Prostate gland (tissue), 2 donors: ENCODE measurements at regions not wholly inside any gene's neighbourhood (a gene's known extent, or its start where the extent isn't known, plus 50 kb on each side); places are given as distances from the start of the nearest gene placed in this dataset.
A peak's percentile ranks its signal among the peaks of the same experiment; 100 is the strongest.

Experiments
- DNase-seq: peaks from one replicate; pipeline ENCODE4 v3.0.0-alpha.2; 2019; ENCODE audit warnings: low spot score
- H3K27ac ChIP-seq, 2 donors: fragments of 200-600 bp; sonication (generic); 2 replicates each; pipeline ENCODE4 v1.5.1; 2017 to 2019
- H3K27me3 ChIP-seq: fragments of 200-600 bp; sonication (generic); replicated peaks from 2 replicates; pipeline ENCODE4 v1.5.1; 2019; ENCODE audit not compliant: insufficient read depth
- H3K36me3 ChIP-seq, 2 donors: fragments of 200-600 bp; sonication (generic); 1 replicate in 1 of 2; 2 replicates in 1 of 2; pipeline versions ENCODE4 v1.5.1 to v1.8.1; 2017 to 2019
- H3K4me1 ChIP-seq: fragments of 200-600 bp; sonication (generic); replicated peaks from 2 replicates; pipeline ENCODE4 v1.5.1; 2019
- H3K4me3 ChIP-seq, 2 donors: fragments of 200-600 bp; sonication (generic); 2 replicates each; pipeline ENCODE4 v1.5.1; 2017 to 2019
- H3K9me3 ChIP-seq: fragments of 200-600 bp; sonication (generic); 2 replicates; pipeline ENCODE4 v1.5.1; 2017
- POLR2A ChIP-seq: fragments of 450-650 bp; IDR thresholded peaks from one replicate; pipeline ENCODE4 v1.6.1; 2016; ENCODE audit warnings: antibody characterized with exemption, mild to moderate bottlenecking
- POLR2AphosphoS5 ChIP-seq: sonication (generic); formaldehyde crosslinking; IDR thresholded peaks from one replicate; pipeline ENCODE4 v1.6.1; 2017; ENCODE audit warnings: antibody characterized with exemption
- WGBS: methylation state at CpG from one replicate; pipeline ENCODE4 v1.1.5; 2018; 5-methylcytosine and 5-hydroxymethylcytosine counted together
- intact Hi-C: fragments of 100-400 bp; cut with DNase I; formaldehyde crosslinking; loops from one replicate; pipeline ENCODE4 v1.14.2; 2022
- TF ChIP-seq, protein P1 (sequence below), 4 experiments: fragments of 200-600 bp in 2 of 4; fragments of 450-650 bp in 2 of 4; sonication (generic) in 2 of 4; IDR thresholded peaks; 1 replicate in 3 of 4; 2 replicates in 1 of 4; pipeline ENCODE4 v1.5.1; 2016 to 2019; ENCODE audit warnings: antibody characterized with exemption in 4 of 4, mild to moderate bottlenecking in 2 of 4, moderate library complexity in 2 of 4

DNA sequence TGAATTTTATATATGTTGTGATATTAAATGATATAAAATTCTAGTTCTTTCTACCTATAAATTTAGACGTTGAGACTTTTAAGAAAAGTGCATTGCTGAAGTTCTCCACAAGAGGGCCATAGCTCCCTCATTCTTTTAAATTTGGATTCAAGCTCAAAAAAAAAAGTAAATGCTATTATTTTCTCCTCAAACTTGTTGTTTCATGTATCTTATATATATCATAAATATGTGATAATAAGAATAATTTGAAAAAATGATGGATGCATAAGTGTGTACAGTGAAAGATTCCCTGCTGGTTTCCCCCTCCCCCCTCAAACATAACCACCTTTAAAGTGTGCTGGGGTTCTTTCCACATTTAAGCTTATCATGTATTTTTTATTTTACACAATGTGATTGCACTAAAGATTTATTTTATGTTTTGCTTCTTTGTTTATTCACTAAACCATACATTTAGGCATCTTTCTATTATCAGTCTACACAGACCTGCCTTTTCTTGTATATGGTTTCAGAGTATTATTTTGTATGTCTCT is 769.4 kb upstream of the GOLIM4 start:
- no peaks in the 10 kb centered on the region for H3K4me1 ChIP-seq
- intact Hi-C loops: loop anchor here (10.0 kb wide), 1 partner anchor 800 kb away; the partner anchor contains the start of gene MECOM
- no peak overlapping the region for H3K4me3 ChIP-seq
- TF ChIP-seq, protein P1, sequence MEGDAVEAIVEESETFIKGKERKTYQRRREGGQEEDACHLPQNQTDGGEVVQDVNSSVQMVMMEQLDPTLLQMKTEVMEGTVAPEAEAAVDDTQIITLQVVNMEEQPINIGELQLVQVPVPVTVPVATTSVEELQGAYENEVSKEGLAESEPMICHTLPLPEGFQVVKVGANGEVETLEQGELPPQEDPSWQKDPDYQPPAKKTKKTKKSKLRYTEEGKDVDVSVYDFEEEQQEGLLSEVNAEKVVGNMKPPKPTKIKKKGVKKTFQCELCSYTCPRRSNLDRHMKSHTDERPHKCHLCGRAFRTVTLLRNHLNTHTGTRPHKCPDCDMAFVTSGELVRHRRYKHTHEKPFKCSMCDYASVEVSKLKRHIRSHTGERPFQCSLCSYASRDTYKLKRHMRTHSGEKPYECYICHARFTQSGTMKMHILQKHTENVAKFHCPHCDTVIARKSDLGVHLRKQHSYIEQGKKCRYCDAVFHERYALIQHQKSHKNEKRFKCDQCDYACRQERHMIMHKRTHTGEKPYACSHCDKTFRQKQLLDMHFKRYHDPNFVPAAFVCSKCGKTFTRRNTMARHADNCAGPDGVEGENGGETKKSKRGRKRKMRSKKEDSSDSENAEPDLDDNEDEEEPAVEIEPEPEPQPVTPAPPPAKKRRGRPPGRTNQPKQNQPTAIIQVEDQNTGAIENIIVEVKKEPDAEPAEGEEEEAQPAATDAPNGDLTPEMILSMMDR (IDR thresholded peaks at IDR 0.05): peak; percentile 25 to 71 (median 62)
- no peak for TF ChIP-seq POLR2AphosphoS5
- H3K9me3 ChIP-seq: no peaks in the 10 kb centered on the region
- no peaks in the 10 kb centered on the region for H3K27me3 ChIP-seq
- WGBS: 0% methylated on average over 1 of the region's 1 CpG
- H3K27ac ChIP-seq: no peak overlapping the region
- H3K36me3 ChIP-seq: no peaks in the 10 kb centered on the region
- no peak for DNase-seq

- WGBS: 70% methylated on average over 14 of the region's 14 CpGs
These were observed 768.6 kb upstream of the GOLIM4 start for GRCh38 chr3:168864107-168865021.

DNA sequence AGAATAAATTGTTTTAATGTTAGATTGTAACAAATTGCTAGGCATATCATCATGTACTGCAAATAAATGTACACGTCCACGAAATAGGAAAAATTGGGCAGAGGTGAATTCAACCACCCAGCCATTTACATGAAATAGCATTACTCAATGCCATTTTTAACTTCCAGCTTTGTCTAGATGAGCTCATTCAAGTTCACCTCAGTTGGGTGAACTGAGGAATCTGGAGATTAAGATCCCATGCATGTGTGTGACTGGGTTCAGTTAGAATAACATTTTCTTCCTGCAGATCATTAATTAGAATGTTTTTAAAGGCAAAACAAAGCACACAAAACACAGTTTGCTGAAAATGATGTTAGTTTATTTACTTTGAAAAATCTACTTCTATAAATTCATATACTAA is 767.8 kb upstream of the GOLIM4 start:
- intact Hi-C loops: loop anchor here (10.0 kb wide), 1 partner anchor 801 kb away; the partner anchor contains the start of gene MECOM
- H3K27ac ChIP-seq: no peak overlapping the region
- WGBS: 64% methylated on average over 2 of the region's 2 CpGs

More at GRCh38 chr3:168864107-168865021, 768.6 kb upstream of the GOLIM4 start:
- TF ChIP-seq POLR2A (no peak), POLR2AphosphoS5 (no peak)
- TF ChIP-seq, protein P1 (IDR thresholded peaks at IDR 0.05): no peak
- H3K36me3 ChIP-seq: no peaks in the 10 kb centered on the region
- no peak for DNase-seq
- no peaks in the 10 kb centered on the region for H3K4me1 ChIP-seq
- H3K27ac ChIP-seq: no peak overlapping the region
- no peaks in the 10 kb centered on the region for H3K27me3 ChIP-seq
- H3K9me3 ChIP-seq: no peaks in the 10 kb centered on the region
- no peak overlapping the region for H3K4me3 ChIP-seq
- intact Hi-C loops: loop anchor here (10.0 kb wide), 1 partner anchor 800 kb away; the partner anchor contains the start of gene MECOM

GRCh38 chr3:168862466-168862865 is 766.7 kb upstream of the GOLIM4 start:
- TF ChIP-seq POLR2A (no peak), POLR2AphosphoS5 (no peak)
- TF ChIP-seq, protein P1 (IDR thresholded peaks at IDR 0.05): no peak
- no peak for DNase-seq
- no peaks in the 10 kb centered on the region for H3K4me1 ChIP-seq
- H3K4me3 ChIP-seq: no peak overlapping the region
- intact Hi-C loops: loop anchor here (10.0 kb wide), 1 partner anchor 802 kb away; the partner anchor contains the start of gene MECOM
- H3K36me3 ChIP-seq: no peaks in the 10 kb centered on the region
- H3K27ac ChIP-seq: no peak overlapping the region
- no peaks in the 10 kb centered on the region for H3K9me3 ChIP-seq
- 13% methylated on average over 1 of the region's 1 CpG for WGBS
- H3K27me3 ChIP-seq: no peaks in the 10 kb centered on the region

More for the DNA sequence above, 767.8 kb upstream of the GOLIM4 start:
- Histone ChIP-seq H3K36me3 (no peaks in the 10 kb centered on the region), H3K4me3 (no peak overlapping the region), H3K4me1 (no peaks in the 10 kb centered on the region), H3K9me3 (no peaks in the 10 kb centered on the region), H3K27me3 (no peaks in the 10 kb centered on the region)
- DNase-seq: no peak
- TF ChIP-seq POLR2A (no peak), POLR2AphosphoS5 (no peak)
- TF ChIP-seq, protein P1 (IDR thresholded peaks at IDR 0.05): no peak
